ENCODE measurements at regions not wholly inside any gene's neighbourhood (a gene's known extent, or its start where the extent isn't known, plus 50 kb on each side); places are given as distances from the start of the nearest gene placed in this dataset.
"Not testable (repeated sequence)": the region's sequence is repeated elsewhere in the genome, so short reads cannot be mapped to it uniquely, and the experiment has no call there.

DNA sequence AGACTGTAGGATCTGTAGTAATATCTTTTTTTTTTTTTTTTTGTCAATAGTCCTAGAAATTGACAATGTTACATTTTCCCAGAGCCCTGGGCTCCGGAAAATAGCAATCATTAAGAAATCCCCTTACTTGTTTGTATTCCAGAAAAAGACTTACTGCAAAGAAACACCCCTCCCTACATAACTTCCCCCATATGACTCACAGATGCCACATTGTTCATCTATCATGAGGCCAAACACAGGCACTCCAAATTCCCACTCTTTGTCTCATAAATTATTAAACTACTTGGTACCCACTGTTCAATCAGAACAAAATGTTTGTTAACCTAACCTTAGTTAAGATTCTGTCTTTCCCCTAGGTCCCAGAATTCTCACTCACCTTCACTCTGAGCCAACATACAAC, 53.5 kb downstream of the TEX51 start:
- no peak for FAIRE-seq

DNA sequence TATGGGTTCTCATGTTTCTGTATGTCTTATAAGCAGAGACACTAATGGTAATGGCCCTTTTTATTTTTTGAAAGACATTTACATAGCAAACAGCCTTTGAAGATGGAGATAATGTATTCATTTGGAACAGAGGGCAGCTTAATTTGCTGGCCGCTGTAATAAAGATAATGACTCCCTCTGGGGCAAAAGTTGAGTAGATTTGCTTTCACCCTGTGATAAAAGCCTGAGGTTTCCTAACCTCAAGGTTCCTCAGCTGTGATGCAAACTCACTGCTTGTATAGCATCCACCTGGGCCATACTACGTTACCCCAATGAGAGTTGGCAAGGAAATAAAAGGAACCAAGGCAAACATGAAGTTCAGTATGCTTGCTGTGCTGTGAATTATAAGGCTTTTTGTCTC, 54.8 kb downstream of the TEX51 start:
- no peak for FAIRE-seq

DNA sequence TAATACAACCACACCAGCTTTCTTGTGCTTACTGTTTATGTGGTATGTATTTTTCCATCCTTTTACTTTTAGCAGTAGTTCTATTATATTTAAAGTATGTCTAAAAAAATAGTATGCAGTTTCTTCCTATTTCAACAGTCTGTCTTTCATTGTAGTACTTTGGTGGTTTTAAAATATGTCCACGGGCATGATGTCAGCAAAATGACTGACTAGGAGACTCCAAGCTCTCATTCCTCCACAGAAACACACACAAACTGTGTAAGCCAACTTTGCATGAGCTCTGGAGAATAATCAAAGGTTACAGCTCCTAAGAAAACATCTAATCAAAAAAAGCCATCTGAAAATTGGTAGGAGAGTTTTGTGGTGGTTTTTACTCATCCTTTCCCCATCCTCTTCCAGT, 56.1 kb downstream of the TEX51 start:
- FAIRE-seq = no peak

DNA sequence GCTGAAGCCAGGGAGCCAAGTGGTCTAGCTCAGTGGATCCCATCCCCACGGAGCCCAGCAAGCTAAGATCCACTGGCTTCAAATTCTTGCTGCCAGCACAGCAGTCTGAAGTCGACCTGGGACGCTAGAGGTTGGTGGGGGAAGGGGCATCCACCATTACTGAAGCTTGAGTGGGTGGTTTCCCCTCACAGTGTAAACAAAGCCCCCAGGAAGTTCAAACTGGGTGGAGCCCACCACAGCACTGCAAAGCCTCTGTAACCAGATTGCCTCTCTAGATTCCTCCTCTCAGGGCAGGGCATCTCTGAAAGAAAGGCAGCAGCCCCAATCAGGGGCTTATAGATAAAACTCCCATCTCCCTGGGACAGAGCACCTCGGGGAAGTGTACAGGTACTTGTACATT, 58.1 kb downstream of the TEX51 start:
- not testable (repeated sequence) for FAIRE-seq

DNA sequence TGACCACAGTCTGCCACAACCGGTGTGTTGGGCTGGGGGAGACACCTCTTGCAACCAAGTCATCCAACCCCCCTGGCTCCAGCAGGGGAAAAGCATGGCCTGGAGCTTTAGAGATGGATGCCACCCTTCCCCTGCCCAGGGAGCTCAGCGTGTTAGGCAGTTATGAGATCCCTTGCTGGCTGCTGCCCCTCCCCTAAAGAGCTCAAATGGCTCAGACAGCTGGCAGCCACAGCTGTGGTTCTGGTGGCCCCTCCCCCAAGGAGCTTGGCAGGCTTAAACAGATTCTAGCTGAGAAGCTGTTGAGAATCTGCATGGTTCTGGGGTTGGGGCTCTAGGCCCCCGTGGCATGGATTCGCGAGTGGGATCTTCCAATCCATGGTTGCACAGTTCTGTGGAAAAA, 64.7 kb downstream of the TEX51 start:
- no peak for FAIRE-seq

DNA sequence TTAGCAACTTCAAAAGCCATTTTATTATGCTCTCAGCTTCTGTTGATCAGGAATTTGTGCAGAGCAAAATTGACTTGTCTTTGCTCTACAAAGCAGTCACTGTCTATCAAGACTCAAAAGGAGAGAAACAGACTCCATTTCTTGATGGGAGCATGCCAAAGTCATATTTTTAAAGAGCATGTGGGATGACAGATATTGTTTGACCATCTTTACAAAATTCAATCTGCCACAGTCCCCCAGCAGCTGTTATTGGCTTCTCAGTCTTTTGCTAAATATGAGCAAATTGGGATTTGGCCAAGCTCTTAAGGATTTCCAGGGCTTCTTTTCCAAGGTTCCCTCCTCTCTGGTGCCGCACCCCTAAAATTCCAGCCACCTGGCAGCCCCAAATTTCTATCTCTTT, 67.9 kb downstream of the TEX51 start:
- FAIRE-seq = no peak

DNA sequence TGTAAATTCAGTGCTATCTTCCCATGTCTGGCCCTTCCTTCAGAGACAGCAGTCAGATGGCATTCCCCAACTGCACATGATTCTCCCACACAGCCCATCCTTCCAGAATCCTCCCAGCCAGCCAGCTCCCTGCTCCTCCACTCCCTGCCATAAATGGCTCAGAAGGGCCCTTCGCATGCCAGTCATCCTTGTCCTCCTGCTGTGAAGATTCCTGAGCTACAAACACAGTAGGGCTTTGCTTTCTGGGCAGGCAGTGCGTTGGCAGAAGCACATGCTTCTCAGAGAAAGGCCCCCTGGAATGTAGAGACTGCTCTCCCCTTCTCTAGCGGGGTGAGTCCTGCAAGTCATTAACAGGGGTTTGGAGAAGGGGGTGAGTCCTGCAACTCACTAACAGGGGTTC, 71.9 kb downstream of the TEX51 start:
- FAIRE-seq = no peak

DNA sequence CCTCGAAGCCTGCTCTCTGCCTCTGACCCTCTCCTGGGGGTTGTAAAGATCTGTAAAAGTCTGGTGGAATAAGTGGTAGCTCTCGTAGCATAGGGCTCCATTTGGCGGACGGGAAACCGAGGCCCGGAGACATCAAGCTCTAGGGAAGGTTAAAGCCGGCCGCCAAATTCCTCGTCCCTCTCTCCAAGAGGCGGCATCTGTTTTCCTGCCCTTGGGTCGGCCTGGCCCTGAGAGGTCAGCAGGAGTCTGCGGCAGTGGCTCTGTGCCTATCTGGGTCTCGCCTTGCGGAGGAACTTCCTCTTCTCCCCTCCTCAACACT, 72.4 kb downstream of the TEX51 start:
- no peak for FAIRE-seq

DNA sequence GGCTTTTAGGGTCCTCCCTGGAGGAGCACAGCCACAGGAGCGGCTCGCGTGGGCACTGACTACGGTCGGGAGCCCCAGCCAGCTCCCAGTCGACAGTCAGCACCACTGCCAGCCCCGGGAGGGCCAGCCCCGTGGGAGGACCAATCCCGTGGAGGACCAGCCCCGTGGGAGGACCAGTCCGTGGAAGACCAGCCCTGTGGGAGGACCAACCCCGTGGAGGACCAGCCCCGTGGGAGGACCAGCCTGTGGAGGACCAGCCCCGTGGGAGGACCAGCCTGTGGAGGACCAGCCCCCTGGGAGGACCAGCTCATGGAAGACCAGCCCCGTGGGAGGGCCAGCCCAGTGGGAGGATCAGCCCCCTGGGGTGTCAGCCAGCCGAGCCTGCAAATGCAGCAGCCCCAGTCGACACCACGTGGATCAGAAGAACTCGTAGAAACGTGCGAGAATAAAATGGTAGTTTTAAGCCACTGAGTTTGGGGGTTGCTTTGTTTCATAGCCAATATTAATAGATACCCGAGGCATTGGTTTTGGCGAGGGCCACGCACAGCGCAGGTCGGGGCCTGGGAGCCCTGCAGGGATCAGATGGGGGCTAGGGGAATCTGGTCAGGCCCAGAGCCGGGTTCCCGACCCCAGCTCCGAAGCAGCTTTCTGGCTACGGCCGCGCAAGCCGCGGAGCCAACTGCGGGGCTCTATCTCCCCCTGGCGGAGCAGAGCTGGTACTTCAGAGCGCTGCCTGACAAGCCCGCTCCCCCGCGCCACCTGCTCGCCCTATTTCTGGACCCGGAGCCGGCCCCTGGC, 73.0 kb downstream of the TEX51 start:
- no peak for FAIRE-seq

DNA sequence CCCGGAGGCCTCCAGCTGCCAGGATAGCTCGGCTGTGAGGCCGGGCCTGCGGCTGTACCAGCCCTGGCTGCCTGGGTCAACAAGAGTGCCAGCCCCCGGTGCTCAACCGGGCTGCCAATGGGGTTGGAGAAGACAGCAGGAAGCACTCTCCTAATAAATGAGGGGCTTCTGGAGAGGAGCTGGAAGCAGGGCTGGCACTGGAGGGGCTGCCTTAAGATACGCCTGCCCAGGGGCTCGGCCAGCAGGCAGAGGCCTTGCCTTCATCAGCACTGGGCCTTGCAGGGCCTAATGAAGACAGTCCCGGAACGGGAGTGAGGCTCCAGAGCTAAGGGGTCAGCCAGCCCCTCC, 73.6 kb downstream of the TEX51 start:
- no peak for FAIRE-seq

DNA sequence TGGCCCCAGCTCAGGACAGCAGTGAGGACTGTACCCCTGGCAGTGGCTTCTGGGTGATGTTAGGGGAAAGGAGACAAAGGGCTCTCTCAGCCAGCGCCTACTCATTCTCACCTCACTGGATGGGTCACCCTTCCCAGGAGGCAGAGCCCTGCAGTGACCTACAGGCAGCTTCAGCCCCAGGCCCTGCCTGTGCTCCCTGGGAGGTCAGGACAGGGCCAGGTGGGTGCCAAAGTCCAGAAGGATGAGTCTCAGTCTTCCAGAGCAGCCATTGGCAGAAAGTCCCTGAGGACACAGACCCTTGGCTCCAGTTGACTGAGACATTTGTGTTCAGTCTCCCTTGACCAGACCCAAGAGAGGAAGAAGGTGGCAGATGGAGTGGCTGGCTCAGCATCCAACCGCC, 75.1 kb downstream of the TEX51 start:
- FAIRE-seq = no peak

DNA sequence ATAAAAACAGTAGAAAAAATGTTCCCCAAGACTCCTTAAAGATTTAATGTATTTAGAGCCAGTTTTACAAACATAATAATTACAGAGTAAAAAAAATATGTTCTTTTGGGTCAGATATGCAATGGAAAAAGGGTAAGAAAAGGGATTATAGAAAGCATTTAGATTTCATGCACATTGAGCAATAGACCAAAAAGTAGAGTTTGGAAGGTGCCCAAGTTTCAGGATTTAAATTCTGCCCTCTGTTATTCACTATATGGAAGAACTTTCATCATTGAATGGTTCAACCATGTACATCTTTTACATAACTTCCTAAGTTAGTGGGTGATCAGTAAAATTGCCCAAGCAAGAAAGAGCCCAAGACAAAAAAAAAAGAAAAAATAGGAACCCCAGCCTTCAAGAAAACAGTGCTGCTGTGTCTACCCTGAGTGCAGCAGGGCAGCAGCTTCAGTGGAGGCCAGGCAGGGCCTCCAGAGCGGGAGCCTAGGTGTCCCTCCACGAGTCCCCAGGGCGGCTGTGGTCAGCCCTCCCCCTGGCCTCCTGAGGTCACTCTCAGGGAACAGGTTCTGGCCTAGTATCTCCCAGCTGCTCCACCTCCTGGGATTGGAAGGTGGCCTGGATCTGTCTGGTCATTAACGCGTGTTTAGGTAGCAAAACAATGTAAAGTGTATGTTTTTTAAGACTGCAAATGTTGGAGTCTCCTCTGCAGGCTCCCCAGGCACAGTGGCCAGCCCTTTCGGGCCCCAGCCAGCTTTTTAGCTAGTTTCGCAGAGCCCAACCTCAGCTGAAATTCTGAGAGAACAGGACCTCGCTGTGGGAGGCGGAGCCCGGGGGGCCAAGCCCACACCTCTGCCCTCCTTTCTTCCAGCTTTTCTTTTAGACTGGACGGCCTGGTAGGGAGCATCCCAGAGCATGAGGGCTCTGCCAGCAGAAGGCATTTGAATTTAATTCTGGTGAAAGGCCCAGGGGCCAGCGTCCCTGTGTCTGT, 77.3 kb downstream of the TEX51 start:
- no peak for FAIRE-seq

DNA sequence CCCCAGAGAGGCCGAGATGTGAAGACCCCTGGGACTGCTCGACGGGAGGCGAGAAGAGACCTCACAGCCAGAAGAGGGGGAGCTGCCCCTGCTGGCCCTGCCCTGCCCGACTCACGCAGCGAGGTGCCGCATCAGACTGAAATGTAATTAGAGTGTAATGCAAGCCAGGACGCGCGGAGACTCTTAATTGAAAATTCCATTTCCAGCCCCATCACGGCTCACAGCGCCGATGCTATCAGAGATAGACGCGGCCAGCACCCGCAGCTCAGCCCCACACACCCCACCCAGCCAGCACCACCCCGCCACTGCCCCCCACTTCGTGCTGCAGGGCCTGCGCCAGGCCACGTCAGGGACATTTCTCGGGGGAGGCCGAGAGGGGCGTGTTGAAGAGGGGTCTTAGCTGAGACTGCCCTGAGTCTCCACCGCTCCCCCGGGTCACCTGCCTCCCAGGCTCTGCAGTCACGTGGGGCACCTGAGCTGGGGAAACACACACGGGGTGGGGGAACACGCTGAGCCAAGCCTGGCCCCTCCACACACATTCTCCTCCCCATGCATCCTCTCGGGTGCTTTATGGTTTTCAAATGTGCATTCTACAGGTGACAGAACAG, 78.1 kb downstream of the TEX51 start:
- FAIRE-seq = no peak

DNA sequence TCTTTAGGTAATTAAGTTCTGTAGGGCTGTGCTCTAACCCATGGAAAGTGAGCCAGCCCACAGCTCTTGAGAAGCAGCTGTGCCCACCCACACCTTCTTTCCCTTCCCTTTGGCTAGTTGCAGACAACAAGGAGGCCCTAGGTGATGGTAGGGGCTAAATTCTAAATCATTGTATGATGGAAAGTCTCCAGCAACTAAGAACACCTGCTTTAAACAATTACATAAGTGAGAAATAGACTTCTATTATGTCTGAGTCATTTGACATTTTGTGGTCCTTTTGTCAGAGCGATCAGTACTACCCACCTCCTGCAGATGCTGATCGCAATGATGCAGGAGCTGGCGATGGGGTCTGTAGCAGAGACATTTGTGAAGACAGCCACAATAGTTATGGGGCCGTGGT, 79.6 kb downstream of the TEX51 start:
- FAIRE-seq = no peak

DNA sequence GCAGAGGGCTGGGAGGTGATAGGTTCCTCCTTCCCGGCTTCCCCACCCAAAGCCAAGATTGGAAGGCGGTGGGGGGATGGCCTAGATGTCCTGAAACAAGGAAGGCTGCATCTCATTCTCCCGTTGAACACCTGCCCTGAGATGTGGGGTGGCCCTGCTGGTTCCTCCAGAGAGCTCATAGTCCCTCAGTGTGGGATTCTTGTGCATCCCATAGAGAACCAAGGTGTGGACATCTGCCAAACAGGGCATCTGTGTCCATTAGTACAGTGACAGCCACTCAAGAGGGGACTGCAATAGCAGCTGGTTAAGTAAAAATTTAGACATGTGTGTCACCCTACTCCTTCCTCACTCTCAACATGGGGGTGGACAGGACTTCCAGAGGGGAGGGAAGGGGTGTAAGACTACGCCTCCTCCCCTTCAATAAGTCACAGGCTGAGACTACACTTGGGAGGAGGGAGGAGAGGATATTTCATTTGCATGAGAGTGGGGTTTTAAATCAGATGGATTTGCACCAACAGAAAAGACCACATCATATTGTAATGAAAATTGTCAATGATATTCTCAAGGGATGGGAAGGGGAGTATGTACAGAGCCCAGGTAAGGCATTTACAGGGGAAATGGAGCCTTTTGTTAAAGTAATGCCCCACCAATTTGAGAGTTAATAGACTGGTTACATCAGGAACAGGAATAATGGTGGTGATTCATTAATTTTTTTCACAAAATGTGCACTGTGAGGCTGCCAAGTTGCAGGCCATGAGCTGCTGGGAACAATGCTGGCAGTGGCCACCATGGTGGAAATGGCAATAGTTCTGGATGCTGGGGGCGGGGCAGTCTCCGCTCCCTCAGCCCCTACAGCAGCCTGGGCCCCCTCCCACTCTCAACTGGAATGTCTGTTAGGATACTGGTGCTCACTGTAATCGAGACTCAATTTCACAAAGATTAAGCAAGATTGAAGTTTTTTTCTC, 80.6 kb downstream of the TEX51 start:
- no peak for FAIRE-seq

DNA sequence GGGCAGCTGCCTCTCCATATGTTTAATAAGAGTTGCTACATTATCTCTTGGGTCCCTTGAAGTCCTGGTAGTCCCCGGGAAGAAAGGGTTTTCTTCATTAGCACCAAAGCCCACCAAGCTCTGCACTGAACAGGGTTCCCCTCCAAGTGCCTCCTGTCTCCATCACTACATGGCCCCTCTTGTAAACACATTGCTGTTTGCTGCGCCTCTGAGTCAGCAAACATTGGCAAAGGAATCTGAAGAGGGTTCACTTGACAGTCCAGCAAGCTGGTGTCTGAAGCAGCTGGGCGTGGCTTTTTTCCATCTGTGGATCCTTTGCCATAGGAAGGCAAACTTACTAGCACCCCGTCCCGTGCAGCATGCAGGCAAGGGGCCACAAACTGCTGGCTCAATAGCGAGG, 82.8 kb downstream of the TEX51 start:
- FAIRE-seq = no peak

DNA sequence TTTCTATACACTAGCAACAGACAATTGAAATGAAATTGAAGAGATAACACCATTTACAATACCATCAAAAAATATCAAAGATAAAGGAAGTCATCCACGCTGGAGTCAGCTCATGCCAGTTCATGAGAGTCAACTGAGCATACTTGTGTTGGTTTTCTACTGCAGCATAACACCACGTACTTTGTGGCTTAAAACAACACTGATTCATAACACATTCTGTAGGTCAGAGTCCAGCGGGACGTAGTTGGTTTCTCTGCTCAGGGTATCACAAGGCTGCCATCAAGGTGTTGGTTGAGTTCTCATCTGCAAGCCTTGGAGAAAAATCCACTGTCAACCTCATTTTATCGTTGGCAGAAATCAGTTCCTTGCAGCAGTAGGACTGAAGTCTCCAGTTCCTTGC, 84.2 kb downstream of the TEX51 start:
- FAIRE-seq = no peak

DNA sequence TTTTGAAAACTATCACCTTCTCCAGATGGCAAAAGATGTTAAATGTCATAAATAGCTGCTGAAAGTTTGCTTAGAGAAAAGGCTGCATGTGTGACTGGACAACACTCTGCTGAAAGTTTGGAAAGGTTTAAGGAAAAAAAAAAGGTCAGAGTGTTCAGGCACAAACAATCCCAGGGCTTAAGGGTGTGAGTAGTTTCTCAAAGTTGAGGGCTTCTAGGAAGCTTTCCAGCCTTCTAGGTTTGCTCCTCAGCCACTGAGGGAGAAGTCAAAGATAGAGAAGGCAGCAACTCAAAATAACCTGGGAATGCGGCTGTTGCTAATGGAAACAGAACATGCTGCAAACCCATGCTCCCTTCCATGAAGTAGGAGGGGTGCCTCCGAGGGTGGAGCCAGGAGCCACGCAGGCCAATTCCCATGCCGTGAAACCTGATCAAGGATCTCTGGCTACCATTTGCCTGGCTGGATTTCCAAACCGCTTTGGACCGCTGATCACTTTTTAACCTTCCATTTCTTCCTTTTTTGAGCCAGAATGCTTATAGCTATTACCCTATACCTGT, 88.0 kb downstream of the TEX51 start:
- FAIRE-seq = peak; percentile 26

DNA sequence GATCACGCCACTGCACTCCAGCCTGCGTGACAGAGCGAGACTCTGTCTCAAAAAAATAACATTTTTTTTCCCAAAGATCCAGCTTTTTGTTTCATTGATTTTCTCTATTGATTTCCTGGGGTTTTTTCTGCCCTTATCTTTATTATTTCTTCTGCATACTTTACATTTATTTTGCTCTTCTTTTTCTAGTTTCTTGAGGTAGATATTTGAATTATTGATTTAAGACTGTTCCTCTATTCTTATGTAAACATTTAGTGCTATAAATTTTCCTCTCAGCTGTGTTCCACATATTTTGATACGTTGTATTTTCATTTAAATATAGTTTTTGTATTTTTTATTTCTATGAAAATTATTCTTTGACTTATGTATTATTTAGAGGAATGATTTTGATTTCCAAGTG, 89.8 kb downstream of the TEX51 start:
- FAIRE-seq = peak; percentile 64

DNA sequence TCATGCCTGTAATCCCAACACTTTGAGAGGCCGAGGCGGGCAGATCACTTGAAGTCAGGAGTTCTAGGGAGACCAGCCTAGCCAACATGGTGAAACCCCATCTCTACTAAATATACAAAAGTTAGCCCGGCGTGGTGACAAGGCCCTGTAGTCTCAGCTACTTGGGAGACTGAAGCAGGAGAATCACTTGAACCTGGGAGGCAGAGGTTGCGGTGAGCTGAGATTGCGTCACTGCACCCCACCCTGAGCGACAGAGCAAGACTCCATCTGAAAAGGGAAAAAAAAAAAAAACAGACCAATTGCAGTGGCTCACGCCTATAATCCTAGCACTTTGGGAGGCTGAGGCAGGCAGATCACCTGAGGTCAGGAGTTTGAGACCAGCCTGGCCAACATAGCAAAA, 90.4 kb downstream of the TEX51 start:
- FAIRE-seq = not testable (repeated sequence)

DNA sequence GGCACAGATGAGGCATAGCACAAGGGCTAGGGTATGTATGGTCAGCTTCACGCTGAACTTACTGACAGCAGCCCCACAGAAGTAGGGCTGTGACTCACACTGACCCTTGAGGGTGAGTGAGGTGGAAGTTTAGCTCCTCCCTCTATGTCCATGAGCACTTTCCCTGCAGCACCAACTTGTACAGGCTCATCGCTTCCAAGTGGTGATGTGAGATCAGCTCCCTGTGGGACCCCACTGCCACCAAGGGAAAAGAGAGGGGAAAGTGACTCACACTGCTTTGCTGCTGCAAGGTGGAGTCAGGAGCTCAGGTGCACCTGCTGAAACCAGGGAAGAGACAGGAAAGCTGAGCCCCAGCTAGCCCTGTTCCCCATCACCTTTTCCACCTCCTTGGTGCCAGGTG, 91.5 kb downstream of the TEX51 start:
- FAIRE-seq = no peak

Measured in endometrium (tissue), 2 donors.